ENCODE measurements at regions not wholly inside any gene's neighbourhood (a gene's known extent, or its start where the extent isn't known, plus 50 kb on each side); places are given as distances from the start of the nearest gene placed in this dataset.
"Not testable (repeated sequence)": the region's sequence is repeated elsewhere in the genome, so short reads cannot be mapped to it uniquely, and the experiment has no call there.

DNA sequence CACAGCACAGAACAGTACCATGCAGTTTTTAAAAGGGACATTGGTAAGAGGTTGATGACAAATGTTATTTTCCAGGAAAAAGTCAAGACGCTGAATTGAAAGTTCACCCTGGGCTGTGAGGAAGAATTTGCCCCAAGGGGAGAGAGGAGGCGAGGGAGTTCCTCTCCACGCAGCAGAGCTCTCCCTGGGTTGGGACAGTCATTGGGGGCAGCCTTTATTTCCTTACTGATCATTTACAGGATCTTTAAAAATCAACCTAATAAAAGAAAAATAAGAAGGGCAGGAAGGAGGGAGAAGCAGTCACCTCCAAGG, 49.9 kb upstream of the WNT7B start:
- FAIRE-seq, result no peak

DNA sequence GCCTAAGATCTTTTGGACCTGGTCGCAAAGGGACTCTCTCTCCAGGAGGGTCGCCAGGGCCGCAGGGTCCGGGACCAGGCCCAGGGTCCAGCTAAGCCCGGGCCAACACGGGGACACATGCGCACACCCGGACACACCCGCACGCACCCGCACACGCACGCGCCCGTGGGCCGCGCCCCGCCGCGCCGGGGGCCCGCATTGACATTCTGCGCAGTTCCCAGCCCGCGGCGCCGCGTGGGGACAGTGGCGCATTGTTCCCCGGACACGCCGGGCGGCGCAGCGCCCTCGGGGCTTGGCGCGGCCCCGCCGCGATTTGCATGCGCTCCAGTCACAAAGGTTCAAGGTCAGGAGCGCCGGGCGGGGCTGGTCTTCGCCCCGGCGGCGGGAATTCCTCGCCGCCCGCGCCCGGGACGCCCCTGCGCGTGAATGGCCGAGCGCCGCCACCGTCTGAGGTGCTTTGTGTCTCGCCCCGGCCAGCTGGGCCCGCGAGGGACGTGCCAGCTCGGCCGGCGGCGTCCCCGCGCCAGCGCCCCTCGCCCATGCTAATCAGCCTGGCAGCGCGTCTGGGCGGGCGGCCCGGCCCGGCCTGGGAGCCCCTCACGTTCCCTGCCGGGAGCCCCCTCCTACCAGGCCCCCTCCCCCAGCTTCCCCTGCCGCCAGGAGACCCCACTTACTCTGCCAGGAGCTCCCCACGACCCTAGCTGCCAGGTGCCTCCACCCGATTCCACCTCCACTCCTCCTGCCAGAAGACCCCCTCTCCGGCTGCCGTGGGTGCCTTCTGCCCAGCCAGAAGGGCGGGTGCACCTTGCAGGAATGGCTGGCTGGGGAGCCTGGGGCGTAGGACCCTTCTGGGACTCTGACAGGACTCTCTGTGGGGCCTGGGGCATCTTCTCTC, 50.5 kb upstream of the WNT7B start:
- FAIRE-seq, result no peak

DNA sequence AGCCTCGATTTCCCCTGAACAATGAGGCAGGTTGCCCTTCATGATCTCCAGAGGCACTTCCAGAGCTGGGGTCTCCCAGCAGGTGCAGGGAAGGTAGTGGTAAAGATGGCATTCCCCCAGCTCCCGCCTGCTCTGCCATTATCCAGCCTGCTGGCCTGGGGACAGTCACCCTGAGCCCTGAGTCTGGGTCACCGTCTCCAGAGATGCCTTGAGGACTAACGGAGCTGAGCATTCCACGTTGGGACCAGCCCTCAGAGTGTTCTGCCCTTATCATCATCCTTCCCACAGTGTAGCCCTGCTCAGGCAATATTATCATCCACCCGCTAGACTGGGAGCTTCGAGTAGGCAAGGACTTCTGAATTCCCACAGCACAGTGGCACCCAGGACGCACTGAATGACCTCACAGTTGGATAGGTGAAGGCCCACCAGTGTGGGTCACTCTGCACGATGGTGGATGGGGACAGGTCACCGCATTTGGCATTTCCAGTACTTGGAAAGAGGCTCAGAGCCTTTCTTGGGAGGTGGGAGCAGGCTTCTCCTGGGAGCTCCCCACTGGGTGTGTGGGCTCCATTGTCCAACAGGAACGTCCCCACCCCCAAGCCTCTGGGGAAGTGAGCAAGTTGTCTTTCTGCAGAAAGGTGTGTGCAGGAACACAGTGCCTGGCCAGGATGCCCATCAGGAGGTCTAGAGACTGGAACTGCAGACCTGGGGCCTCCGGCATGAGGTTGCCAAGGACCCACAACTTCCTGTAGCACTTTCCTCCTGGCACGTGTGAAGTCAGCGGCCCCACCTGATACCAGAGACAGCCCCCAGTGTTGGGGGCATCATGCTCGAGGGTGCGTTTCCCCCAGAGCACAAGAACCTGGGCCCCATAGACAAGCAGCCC, 51.4 kb upstream of the WNT7B start:
- FAIRE-seq, result no peak

DNA sequence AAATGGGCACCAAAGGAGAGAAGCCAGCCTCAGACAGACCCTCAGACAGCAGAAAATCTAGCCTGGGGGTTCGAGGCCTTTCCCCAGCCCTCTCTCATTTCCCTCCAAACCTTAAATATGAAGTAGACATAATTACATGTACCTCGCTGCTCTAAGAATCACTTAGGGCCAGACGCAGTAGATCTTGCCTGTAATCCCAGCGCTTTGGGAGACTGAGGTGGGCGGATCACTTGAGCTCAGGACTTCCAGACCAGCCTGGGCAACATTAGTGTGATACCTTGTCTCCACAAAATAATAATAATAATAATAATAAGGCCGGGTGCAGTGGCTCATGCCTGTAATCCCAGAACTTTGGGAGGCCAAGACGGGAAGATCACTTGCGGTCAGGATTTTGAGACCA, 52.1 kb upstream of the WNT7B start:
- FAIRE-seq, result no peak

DNA sequence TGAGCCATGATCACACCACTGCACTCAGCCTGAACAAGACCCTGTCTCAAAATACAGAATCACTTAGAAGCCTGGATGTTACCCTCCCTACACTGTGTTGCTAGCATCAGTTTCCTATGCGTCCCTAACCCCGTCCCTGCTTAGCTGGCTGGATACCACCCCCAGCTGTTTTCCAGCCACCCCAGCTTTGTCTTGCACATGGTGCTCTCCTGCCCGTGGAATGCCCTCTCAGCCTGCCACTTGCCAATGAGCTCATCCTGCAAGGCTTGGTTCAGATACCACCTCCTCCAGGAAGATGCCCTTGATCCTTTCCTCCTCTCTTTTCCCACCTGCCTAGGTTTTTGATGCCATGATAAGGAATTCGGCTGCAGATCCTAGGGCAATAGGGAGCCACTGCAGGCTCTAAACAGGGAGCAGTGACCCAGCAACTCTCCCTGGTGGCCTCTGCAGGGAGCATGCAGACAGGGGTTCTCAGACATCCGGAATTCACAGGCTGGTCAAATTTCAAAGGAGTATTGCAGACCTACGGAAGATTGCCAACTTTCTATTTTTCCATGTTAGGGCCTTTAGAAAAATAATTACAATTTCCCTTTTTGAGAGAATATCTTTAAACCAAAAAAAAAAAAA, 52.7 kb upstream of the WNT7B start:
- no peak for FAIRE-seq

DNA sequence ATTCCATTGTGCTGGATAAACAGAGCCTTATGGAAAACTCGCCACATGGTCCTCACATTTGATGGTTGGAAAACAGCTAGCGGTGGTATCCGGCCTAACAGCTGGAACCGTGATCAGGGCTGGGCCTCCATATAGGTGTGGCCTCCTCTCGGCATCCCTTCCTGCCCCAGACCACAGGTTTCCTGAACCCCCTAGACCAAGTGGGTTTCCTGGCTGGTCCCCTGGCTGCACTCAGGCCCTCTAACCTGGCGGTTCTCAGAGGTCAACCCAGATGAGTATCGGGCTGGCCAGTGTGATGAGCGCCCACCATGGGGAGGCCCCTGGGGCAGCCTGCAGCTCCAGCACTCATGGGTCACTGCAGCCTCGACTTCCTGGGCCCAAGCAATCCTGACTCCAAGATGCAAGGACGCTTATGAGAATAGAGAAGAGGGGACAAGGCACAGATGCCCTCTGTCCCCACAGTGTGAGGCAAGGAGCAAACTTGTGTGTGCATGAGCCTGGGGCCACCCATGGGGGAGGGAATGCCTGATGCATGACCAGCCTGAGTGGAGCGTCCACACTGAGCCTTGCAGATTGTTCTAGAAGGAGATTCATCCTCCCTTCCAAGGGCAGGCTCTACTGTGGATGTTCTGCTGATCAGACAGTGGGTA, 53.4 kb upstream of the WNT7B start:
- FAIRE-seq, result no peak

DNA sequence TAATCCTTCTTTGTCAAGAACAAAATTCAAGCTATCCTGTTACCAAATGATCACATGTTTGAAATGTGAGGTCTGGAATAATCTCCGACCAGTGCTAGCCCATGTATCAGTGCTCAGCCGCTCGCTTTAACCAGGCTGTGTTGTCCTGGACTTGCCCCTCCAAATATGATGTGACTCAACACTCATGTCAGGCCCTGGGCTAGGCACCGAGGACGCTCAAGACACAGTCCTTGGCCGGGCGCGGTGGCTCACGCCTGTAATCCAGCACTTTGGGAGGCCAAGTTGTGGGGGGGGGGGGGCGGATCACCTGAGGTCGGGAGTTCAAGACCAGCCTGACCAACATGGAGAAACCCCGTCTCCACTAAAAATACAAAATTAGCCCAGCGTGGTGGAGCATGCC, 54.1 kb upstream of the WNT7B start:
- FAIRE-seq, result no peak

DNA sequence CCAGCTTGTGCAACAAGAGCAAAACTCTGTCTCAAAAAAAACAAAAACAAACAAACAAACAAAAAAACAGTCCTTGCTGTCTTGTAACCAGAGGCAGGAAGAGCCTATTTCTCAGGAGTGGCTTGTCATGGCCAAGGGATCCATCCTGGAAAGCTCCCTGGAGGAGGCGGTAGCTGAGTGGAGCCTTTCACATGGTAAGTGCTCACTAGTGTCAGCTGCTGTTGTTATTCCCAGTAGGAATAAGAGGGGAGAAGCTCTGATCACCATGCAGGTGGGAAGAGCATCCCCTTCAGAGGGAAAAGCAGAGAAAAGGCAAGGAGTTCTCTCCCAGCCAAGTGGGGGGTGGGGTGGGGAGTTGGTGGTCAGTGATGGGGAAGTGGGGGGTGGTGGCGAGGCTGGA, 54.6 kb upstream of the WNT7B start:
- no peak for FAIRE-seq

DNA sequence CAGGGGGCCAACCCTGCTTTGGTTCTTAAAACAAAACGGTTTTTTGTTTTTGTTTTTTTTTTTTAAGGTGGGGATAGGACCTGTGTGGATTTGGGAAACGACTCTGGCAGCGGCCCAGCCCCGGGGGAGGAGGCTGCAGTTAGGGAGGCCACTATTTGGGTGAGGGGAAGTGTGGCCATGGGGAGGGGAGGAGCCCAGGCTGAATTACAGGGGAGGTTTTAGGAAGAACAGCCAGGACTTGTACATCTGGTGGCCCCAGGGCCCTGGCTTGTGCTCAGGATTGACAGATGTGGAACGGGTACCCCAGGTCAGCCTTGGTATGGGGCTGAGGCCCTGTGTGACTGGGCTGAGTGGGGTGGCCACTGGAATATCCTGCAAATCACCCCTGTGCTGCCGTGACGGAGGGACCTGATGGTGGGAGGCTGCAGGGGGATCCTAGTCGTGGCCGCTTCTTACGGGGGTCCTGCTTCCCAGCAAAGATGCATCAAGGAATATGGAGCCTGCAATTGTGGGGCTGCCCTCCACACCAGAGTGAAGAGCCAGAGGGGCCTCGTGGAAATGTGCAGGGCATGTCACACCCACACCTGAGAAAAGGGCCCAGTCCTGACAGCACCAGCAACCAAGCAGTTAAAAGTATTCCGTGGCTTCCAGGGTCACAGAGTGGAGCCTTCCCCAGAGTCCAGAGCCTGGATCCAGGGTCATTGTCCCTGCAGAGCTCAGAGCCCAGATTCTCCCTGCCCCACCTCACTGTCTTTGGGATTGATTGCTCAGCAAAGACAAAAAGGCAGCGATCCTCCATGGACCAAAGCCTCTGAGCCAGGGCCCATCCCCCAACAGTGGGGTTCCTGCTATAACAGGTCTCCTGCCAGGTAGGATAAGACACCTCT, 55.2 kb upstream of the WNT7B start:
- no peak for FAIRE-seq

DNA sequence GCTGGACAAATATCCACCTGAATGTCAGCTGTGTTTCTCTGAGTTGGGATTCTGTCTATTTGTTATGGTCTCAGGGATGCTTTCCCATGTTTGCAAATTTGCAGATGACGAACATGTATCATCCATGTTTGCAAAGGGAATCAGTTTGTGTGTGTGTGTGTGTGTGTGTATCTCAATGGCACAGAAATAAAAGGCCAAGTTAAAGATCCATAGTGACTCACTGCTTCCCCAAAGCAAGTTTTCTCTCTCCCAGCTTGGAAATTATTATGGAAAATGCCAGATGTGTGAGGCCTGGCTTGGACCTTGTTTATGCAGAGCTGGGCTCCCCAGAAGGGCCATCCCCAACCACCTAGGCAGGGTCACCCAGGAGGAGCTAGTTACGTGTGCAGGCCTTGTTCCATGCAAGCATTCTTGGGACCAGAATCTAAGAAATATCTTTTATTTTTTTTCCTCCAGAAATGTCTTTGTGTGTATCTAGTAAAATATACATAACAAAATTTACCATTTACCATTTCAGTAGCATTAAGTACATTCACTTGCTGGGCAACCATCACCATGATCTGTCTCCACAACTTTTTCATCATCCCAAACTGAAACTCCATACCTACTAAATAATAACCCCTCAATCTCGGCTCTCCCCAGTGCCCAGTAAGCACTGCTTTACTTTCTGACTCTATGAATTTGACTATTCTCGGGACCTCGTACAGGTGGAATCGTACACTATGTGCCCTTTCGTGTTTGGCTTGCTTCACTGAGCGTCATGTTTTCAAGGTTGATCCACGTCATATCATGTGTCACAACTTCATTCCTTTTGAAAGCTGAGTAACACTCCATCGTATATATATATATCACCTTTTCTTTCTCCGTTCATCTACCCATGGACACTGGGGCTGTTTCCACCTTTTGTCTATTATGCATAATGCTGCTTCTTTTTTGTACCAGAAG, 56.6 kb upstream of the WNT7B start:
- FAIRE-seq, result no peak

DNA sequence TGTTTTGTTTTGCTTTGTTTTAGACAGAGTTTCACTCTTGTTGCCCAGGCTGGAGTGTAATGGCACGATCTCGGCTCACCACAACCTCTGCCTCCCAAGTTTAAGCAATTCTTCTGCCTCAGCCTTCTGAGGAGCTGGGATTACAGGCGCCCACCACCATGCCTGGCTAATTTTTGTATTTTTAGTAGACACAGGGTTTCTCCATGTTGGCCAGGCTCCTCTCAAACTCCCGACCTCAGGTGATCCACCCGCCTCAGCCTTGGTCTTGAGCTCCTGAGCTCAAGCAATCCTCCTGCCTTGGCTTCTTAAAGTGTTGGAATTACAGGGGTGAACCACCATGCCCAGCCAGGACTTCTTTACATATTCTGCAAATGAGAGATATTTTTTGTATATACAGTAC, 57.5 kb upstream of the WNT7B start:
- FAIRE-seq, result not testable (repeated sequence)

DNA sequence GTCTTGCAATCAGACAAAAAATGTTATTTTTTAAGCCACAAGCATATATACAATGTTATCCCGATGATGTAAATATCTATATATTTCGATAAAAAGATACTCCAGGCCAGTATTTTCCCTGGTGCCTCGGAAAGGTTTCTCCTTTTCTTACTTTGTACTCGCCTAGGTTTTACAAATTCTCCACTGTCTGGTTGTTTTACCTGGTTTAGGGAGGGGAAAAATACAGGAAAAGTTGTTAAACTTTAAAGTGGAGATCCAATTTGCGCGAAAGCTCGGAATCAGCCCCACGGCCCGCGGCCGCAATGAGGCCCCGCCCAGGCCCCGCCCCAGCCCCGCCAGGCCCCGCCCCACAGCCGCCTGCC, 58.4 kb upstream of the WNT7B start:
- FAIRE-seq, result peak; percentile 77

DNA sequence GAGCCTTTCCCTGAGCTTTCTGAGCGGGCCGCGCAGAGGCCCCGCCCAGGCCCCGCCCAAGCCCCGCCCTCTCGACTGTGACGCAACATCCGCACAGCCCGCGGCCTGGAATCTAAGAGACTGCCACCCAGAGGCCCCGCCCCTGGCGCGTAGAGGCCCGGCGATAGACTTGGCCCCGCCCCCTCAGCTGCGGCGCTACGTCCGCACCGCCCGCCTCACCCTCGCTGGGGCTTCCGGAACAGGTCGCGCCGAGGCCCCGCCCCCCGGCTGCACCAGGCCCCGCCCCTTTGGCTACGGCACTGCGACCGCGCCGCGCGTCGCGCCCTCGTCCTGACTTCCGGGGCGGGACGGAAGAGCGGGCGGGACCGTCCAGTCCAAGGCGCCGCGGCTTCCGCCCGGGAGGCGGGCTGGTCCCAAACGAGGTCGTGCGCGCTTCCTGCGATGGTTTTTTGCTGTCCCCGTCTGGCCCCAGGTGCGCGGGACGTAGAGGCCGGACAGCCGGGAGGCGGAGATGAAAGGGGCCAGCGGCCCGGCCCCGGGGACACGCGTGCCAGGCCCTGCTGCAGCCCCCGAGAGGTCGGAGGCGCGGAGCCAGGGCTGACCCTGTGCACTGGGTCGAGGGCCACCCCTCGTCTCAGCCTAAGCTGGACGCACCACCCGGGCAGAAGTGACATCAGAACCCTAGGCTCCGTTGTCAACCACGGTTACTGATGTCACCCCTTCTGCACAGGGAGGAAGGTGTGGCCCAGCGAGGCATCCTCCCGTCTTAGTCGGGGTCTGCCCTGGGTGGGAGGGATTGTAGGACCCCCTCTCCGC, 59.0 kb upstream of the WNT7B start:
- no peak for FAIRE-seq

DNA sequence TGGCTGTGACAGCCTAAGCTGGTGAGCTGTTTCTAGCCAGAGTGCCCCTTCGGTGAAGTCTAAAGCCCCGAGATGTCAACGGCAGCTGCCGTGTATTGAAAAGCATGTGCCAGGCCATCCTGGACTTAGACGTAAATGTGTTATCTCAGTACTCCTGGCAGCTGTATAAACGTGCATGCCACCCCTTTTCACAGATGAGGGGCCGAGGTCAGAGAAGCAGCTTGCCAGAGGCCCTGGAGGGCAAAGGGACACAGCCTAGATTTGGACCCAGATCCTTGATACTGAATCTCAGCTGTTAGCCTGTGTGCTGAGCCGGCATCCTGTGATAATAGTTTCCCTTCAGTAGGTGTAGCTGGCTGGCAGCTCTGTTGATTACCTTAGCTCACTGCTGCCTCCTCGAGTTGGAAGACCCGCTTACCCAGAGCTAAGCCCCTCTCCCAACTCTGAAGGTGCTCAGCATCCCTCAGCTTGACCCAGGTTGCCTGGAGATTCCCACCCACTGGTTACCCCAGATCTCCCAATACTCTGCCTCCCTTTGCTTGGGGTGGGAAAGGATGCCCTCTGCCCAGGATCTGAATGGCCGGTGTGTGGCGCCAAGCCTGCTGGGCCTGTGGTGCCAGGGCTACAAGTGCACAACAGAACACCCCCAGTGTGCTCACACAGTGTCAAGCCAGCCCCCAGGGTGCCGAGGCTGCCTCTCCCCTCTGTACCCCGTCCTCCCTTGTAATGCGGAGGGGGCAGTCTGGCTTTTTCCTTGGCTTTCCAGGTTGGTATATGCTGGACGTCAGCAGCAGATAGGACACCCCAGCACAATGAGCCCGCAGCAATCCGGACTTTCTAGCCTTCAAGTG, 59.8 kb upstream of the WNT7B start:
- FAIRE-seq, result no peak

DNA sequence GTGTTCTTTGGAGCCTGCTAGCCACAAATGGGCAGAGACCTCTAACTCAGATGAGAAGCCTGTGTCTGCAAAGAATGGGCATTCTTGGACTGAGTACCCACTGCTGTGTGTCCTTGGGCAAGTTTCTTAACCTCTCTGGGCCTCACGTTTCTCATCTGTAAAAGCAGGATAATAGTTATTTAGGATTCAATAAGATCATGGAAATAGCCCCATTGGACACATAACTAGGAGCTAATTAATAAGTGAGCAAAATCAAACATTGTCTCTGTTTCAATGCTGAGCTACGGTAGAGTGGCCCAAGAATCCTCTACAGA, 61.2 kb upstream of the WNT7B start:
- FAIRE-seq, result no peak

DNA sequence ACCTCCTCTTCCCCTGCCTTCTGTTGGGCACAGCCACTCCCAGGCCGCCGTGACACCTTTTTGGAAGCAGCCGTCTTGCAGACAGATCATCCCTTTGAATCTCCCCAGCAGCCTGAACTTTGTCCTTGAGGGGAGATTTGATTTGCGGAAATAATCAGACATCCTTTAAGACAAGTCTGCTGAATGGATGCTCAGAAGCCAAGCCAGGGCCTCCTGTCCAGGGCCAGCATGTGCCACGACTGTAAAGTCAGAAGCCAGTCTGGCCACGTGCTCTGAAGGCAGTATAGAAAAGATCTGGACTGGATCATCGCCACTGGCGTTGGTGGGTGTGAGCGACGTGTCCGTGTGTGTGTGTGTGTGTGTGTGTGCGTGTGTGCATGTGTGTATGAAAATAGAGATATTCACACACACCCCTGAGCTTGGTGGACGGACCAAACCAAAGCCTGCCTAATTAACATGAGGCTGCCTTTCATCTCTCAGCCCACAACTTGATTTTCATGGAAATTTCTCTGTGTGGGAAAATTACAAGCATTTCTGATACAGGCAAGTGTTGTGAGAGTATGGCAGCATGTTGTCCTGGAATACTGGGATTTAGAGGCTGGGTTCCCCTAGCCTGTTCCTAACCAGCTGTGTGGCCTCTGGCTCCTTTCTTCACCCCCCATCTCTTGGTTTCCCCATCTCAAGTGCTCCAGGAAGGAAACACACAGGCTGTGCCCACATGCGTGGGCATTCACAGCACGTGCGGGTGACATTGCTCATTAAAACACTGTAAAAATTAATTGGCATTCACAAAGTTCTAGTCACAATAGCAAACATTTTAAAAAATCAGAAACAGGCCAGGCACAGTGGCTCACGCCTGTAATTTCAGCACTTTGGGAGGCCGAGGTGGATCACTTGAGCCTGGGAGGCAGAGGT, 61.8 kb upstream of the WNT7B start:
- no peak for FAIRE-seq

DNA sequence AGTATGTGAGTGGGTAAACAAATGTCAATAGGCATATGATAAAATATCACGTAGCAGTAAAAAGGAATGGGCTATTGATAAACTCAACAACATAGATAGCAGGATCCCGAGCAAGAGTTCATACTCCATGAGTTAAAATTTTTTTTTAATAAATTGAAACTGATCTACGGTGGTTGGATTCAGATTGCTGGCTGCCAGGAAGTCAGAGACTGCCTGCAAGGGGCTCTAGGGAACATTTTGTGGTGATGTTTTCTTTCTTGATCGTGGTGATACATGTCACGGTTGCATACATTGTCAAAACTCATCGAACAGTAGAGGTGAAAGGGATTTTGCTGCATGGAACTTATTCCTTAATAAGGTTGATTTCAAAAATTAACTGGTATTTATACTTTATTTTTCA, 62.6 kb upstream of the WNT7B start:
- FAIRE-seq, result no peak
